CD14-positive monocyte (primary cell): ENCODE measurements at regions not wholly inside any gene's neighbourhood (a gene's known extent, or its start where the extent isn't known, plus 50 kb on each side); places are given as distances from the start of the nearest gene placed in this dataset.

Experiments
- DNase-seq, 3 donors: peaks; one replicate each; pipeline ENCODE4 v3.0.0-alpha.2; 2011 to 2022
- H2AFZ ChIP-seq: 2 replicates; pipeline ENCODE4 v1.6.0; 2012; ENCODE audit warnings: mild to moderate bottlenecking, low read depth, low read length, inconsistent platforms; ENCODE audit not compliant: insufficient read depth, poor library complexity, severe bottlenecking
- H3K27ac ChIP-seq, 2 donors: 1 replicate in 1 of 2; 2 replicates in 1 of 2; pipeline ENCODE4 v1.5.1; 2012 to 2013; ENCODE audit warnings: low read length in 2 of 2, control low read depth in 1 of 2, inconsistent platforms in 1 of 2, low read depth in 1 of 2, mild to moderate bottlenecking in 1 of 2
- H3K27me3 ChIP-seq, 2 donors: one replicate each; pipeline versions ENCODE4 v1.6.0 to v1.6.1; 2011 to 2013; ENCODE audit warnings: low read length in 2 of 2; ENCODE audit not compliant: control insufficient read depth in 2 of 2, insufficient read depth in 2 of 2
- H3K36me3 ChIP-seq, 2 donors: replicated peaks in 1 of 2; 1 replicate in 1 of 2; 2 replicates in 1 of 2; pipeline versions ENCODE4 v1.5.1 to v1.6.1; 2012 to 2013; ENCODE audit warnings: low read length in 2 of 2, control low read depth in 1 of 2, inconsistent platforms in 1 of 2, mild to moderate bottlenecking in 1 of 2; ENCODE audit not compliant: insufficient read depth in 2 of 2, control insufficient read depth in 1 of 2
- H3K4me1 ChIP-seq, 2 donors: 1 replicate in 1 of 2; 2 replicates in 1 of 2; pipeline versions ENCODE4 v1.5.1 to v1.6.1; 2012 to 2013; ENCODE audit warnings: low read length in 2 of 2, control low read depth in 1 of 2, inconsistent platforms in 1 of 2, mild to moderate bottlenecking in 1 of 2, moderate library complexity in 1 of 2; ENCODE audit not compliant: insufficient read depth in 2 of 2, control insufficient read depth in 1 of 2
- H3K4me2 ChIP-seq: replicated peaks from 2 replicates; pipeline ENCODE3; 2012; ENCODE audit warnings: low read length, moderate library complexity, mild to moderate bottlenecking; ENCODE audit not compliant: poor library complexity, severe bottlenecking; ENCODE audit errors: extremely low read depth
- H3K4me3 ChIP-seq, 3 experiments: fragments of 200-600 bp in 1 of 3; sonication (generic) in 1 of 3; replicated peaks in 1 of 3; 1 replicate in 2 of 3; 2 replicates in 1 of 3; pipeline ENCODE4 v1.5.1; 2011 to 2013; ENCODE audit warnings: low read length in 3 of 3, mild to moderate bottlenecking in 3 of 3, control low read depth in 2 of 3, low read depth in 2 of 3, inconsistent platforms in 1 of 3, moderate library complexity in 1 of 3
- H3K79me2 ChIP-seq: 2 replicates; pipeline ENCODE4 v1.6.0; 2012; ENCODE audit warnings: mild to moderate bottlenecking, control low read depth, inconsistent platforms, low read length, moderate library complexity; ENCODE audit not compliant: insufficient read depth
- H3K9ac ChIP-seq: 2 replicates; pipeline ENCODE4 v1.6.0; 2017; ENCODE audit warnings: low read length, mild to moderate bottlenecking; ENCODE audit not compliant: insufficient read depth, poor library complexity, severe bottlenecking
- H3K9me3 ChIP-seq, 2 donors: replicated peaks in 1 of 2; 1 replicate in 1 of 2; 2 replicates in 1 of 2; pipeline versions ENCODE4 v1.5.1 to v1.6.1; 2012 to 2013; ENCODE audit warnings: low read length in 2 of 2, control low read depth in 1 of 2; ENCODE audit not compliant: control insufficient read depth in 1 of 2, insufficient read depth in 1 of 2
- H4K20me1 ChIP-seq: 2 replicates; pipeline ENCODE4 v1.6.0; 2012; ENCODE audit warnings: mild to moderate bottlenecking, low read length, control low read depth, moderate library complexity; ENCODE audit not compliant: insufficient read depth
- H3K27ac Mint-ChIP-seq, 7 donors: one replicate each; pipeline ENCODE4 v1.8.0; 2020; ENCODE audit warnings: mild to moderate bottlenecking in 7 of 7, mixed read lengths in 7 of 7, moderate library complexity in 6 of 7, inconsistent platforms in 2 of 7
- H3K27me3 Mint-ChIP-seq, 3 donors: one replicate each; pipeline ENCODE4 v1.8.0; 2021 to 2022; ENCODE audit warnings: low read depth in 3 of 3, mild to moderate bottlenecking in 3 of 3, mixed read lengths in 3 of 3, moderate library complexity in 3 of 3, inconsistent platforms in 1 of 3
- H3K36me3 Mint-ChIP-seq, 2 donors: one replicate each; pipeline ENCODE4 v1.8.0; 2020; ENCODE audit warnings: mixed read lengths in 2 of 2, inconsistent platforms in 1 of 2, mild to moderate bottlenecking in 1 of 2
- H3K4me1 Mint-ChIP-seq: one replicate; pipeline ENCODE4 v1.8.0; 2020; ENCODE audit warnings: mild to moderate bottlenecking, mixed read lengths
- H3K4me3 Mint-ChIP-seq, 2 donors: one replicate each; pipeline ENCODE4 v1.8.0; 2020; ENCODE audit warnings: mild to moderate bottlenecking in 2 of 2, mixed read lengths in 2 of 2, moderate library complexity in 1 of 2
- H3K9me3 Mint-ChIP-seq, 7 donors: one replicate each; pipeline ENCODE4 v1.8.0; 2020 to 2022; ENCODE audit warnings: mixed read lengths in 7 of 7, mild to moderate bottlenecking in 6 of 7, moderate library complexity in 6 of 7, inconsistent platforms in 2 of 7
- CTCF ChIP-seq: fragments of 200-600 bp; IDR thresholded peaks from one replicate; pipeline ENCODE4 v1.8.0; 2022; ENCODE audit warnings: antibody characterized with exemption, mild to moderate bottlenecking
- WGBS: methylation state at CpG from one replicate; pipeline ENCODE4 v1.1.5; 2013; ENCODE audit warnings: missing lambda C conversion rate; ENCODE audit not compliant: insufficient coverage; 5-methylcytosine and 5-hydroxymethylcytosine counted together
- intact Hi-C, 2 donors: fragments of 100-400 bp; cut with micrococcal nuclease; formaldehyde crosslinking; loops; one replicate each; pipeline versions ENCODE4 v1.15.0 to v1.15.1; 2023

DNA sequence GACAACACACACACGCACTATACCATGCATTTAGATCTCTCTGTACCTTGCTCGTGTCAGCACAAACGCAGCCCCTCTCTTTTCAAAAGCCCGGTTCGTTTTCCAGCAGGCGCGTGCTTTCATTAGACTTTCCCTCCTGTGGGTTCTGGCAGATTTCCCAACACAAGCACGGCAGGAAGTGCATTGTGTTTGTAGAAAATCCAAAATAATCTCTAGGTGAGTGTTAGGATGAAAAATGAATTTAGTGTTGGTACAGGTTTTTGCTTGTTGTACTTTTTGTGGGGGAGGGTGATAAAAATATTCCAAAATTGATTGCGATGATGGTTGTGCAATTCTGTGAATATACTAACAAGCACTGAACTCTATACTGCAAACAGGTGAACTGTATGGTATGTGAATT lies 54.1 kb upstream of the POFUT2 start:
- Mint-ChIP-seq H3K27ac (no peak overlapping the region), H3K27me3 (peaks cover 5 to 14% (median 12%) of the 10 kb centered on the region in 3 donors), H3K9me3 (peaks cover 0 to 5% (median 2%) of the 10 kb centered on the region in 7 donors), H3K4me1 (no peaks in the 10 kb centered on the region), H3K36me3 (no peaks in the 10 kb centered on the region), H3K4me3 (peak overlapping the region in 1 of 2 donors; percentile 11)
- H3K4me2 ChIP-seq: no peak overlapping the region
- TF ChIP-seq CTCF: no peak
- H2AFZ ChIP-seq: no peak overlapping the region
- no peaks in the 10 kb centered on the region for H3K4me1 ChIP-seq
- no peak overlapping the region for H3K4me3 ChIP-seq
- no peak overlapping the region for H3K9ac ChIP-seq
- no peaks in the 10 kb centered on the region for H3K27me3 ChIP-seq
- no peaks in the 10 kb centered on the region for H3K36me3 ChIP-seq
- H4K20me1 ChIP-seq: no peaks in the 10 kb centered on the region
- WGBS: 0% methylated on average over 1 of the region's 9 CpGs
- H3K9me3 ChIP-seq: no peaks in the 10 kb centered on the region
- H3K27ac ChIP-seq: no peak overlapping the region
- intact Hi-C loops: no loop called here
- no peaks in the 10 kb centered on the region for H3K79me2 ChIP-seq
- no peak for DNase-seq

GRCh38 chr21:45343891-45344290 lies 56.2 kb upstream of the POFUT2 start:
- H4K20me1 ChIP-seq: no peaks in the 10 kb centered on the region
- Mint-ChIP-seq H3K36me3 (no peaks in the 10 kb centered on the region), H3K27me3 (peaks cover 10 to 14% (median 12%) of the 10 kb centered on the region in 3 donors), H3K27ac (no peak overlapping the region), H3K4me3 (no peak overlapping the region), H3K4me1 (no peaks in the 10 kb centered on the region), H3K9me3 (peaks cover 0 to 5% (median 2%) of the 10 kb centered on the region in 7 donors)
- H2AFZ ChIP-seq: no peak overlapping the region
- H3K4me3 ChIP-seq: no peak overlapping the region
- no peaks in the 10 kb centered on the region for H3K27me3 ChIP-seq
- 96% methylated on average over 10 of the region's 15 CpGs for WGBS
- no peaks in the 10 kb centered on the region for H3K9me3 ChIP-seq
- H3K27ac ChIP-seq: no peak overlapping the region
- intact Hi-C loops: no loop called here
- no peak for TF ChIP-seq CTCF
- H3K4me1 ChIP-seq: no peaks in the 10 kb centered on the region
- H3K36me3 ChIP-seq: no peaks in the 10 kb centered on the region
- no peak overlapping the region for H3K9ac ChIP-seq
- H3K4me2 ChIP-seq: no peak overlapping the region
- DNase-seq: no peak
- no peaks in the 10 kb centered on the region for H3K79me2 ChIP-seq
